NT2/D1 (cell line): ENCODE measurements at regions not wholly inside any gene's neighbourhood (a gene's known extent, or its start where the extent isn't known, plus 50 kb on each side); places are given as distances from the start of the nearest gene placed in this dataset.
"Not testable (repeated sequence)": the region's sequence is repeated elsewhere in the genome, so short reads cannot be mapped to it uniquely, and the experiment has no call there.

Experiments used
- SUZ12 ChIP-seq: IDR thresholded peaks from 2 replicates; pipeline ENCODE4 v1.6.1; 2011; ENCODE audit not compliant: insufficient read length, insufficient read depth; ENCODE audit errors: extremely low read depth
- YY1 ChIP-seq: IDR thresholded peaks from 2 replicates; pipeline ENCODE4 v1.6.1; 2011; ENCODE audit not compliant: insufficient read length, insufficient read depth
- ZNF274 ChIP-seq: IDR thresholded peaks from 2 replicates; pipeline ENCODE4 v1.6.1; 2011; ENCODE audit warnings: mild to moderate bottlenecking, low read depth, low read length

- TF ChIP-seq SUZ12, YY1, ZNF274: not testable (repeated sequence)
Measured at GRCh38 chr11:130539680-130540079, 91.2 kb downstream of the ADAMTS15 start.
